WTC11 (cell line): ENCODE measurements at regions not wholly inside any gene's neighbourhood (a gene's known extent, or its start where the extent isn't known, plus 50 kb on each side); places are given as distances from the start of the nearest gene placed in this dataset.

Experiments
- ATAC-seq: fragments of 200-7000 bp; cut with Tn5 transposase; 2 replicates; pipeline ENCODE4 v1.10.0; 2021; ENCODE audit warnings: mild to moderate bottlenecking, moderate library complexity
- CTCF ChIA-PET: fragments of 300-600 bp; sonication (Branson Sonifier 250); formaldehyde crosslinking; loops from one replicate; lab custom pipeline; 2021; ENCODE audit warnings: antibody characterized with exemption; lab: Charles Lee
- POLR2A ChIA-PET: fragments of 350-600 bp; sonication (Branson Sonifier 250); formaldehyde crosslinking; loops from one replicate; lab custom pipeline; 2021; ENCODE audit warnings: antibody characterized with exemption; lab: Charles Lee
- DNase-seq: peaks from one replicate; pipeline ENCODE4 v3.0.0; 2021; ENCODE audit warnings: low spot score
- H3K27ac Mint-ChIP-seq: 2 replicates; pipeline ENCODE4 v1.8.0; 2021; ENCODE audit warnings: mixed read lengths
- H3K27me3 Mint-ChIP-seq: 2 replicates; pipeline ENCODE4 v1.8.0; 2021; ENCODE audit warnings: low read depth, mild to moderate bottlenecking, moderate library complexity, mixed read lengths
- H3K36me3 Mint-ChIP-seq: 2 replicates; pipeline ENCODE4 v1.8.0; 2021; ENCODE audit warnings: mixed read lengths
- H3K4me1 Mint-ChIP-seq: 2 replicates; pipeline ENCODE4 v1.8.0; 2022; ENCODE audit warnings: mixed read lengths
- H3K4me3 Mint-ChIP-seq: 2 replicates; pipeline ENCODE4 v1.8.0; 2021; ENCODE audit warnings: mild to moderate bottlenecking, moderate library complexity, mixed read lengths
- H3K9me3 Mint-ChIP-seq: 2 replicates; pipeline ENCODE4 v1.8.0; 2021; ENCODE audit warnings: mixed read lengths
- E2F1 ChIP-seq: sonication (generic); formaldehyde crosslinking; IDR thresholded peaks from 2 replicates; pipeline ENCODE4 v1.8.0; 2022; ENCODE audit warnings: mild to moderate bottlenecking, missing genetic modification reagents
- ELF4 ChIP-seq: sonication (generic); formaldehyde crosslinking; IDR thresholded peaks from 2 replicates; pipeline ENCODE4 v1.8.1; 2022; ENCODE audit warnings: low read depth, mild to moderate bottlenecking, moderate library complexity, missing genetic modification reagents
- EMX1 ChIP-seq: fragments of 250-450 bp; sonication (Bioruptor Pico); IDR thresholded peaks from 2 replicates; pipeline ENCODE4 v1.8.0; 2021; ENCODE audit warnings: mild to moderate bottlenecking
- ETV6 ChIP-seq: sonication (generic); formaldehyde crosslinking; IDR thresholded peaks from 2 replicates; pipeline ENCODE4 v1.8.1; 2022; ENCODE audit warnings: mild to moderate bottlenecking, missing genetic modification reagents
- FOXJ3 ChIP-seq: sonication (generic); formaldehyde crosslinking; IDR thresholded peaks from 2 replicates; pipeline ENCODE4 v1.9.0; 2021; ENCODE audit warnings: missing genetic modification reagents, mild to moderate bottlenecking, borderline replicate concordance
- IRF2 ChIP-seq: sonication (generic); formaldehyde crosslinking; IDR thresholded peaks from 2 replicates; pipeline ENCODE4 v1.8.0; 2022; ENCODE audit warnings: low read depth, missing genetic modification reagents, borderline replicate concordance
- JAZF1 ChIP-seq: fragments of 250-450 bp; sonication (Bioruptor Pico); IDR thresholded peaks from 2 replicates; pipeline ENCODE4 v1.9.0; 2021; ENCODE audit warnings: moderate library complexity, mild to moderate bottlenecking, inconsistent platforms
- MAX ChIP-seq: sonication (generic); formaldehyde crosslinking; IDR thresholded peaks from 2 replicates; pipeline ENCODE4 v1.8.0; 2022; ENCODE audit warnings: mild to moderate bottlenecking, missing genetic modification reagents
- NFE2L1 ChIP-seq: sonication (generic); formaldehyde crosslinking; IDR thresholded peaks from 2 replicates; pipeline ENCODE4 v1.8.1; 2023; ENCODE audit warnings: missing genetic modification reagents
- NR3C1 ChIP-seq: sonication (generic); formaldehyde crosslinking; conservative IDR thresholded peaks from 2 replicates; pipeline ENCODE4 v1.8.1; 2023; ENCODE audit warnings: low read depth, mild to moderate bottlenecking, missing genetic modification reagents
- SOX15 ChIP-seq: fragments of 250-450 bp; sonication (Bioruptor Pico); IDR thresholded peaks from 2 replicates; pipeline ENCODE4 v1.9.0; 2021; ENCODE audit warnings: mild to moderate bottlenecking
- STAT6 ChIP-seq: sonication (generic); formaldehyde crosslinking; conservative IDR thresholded peaks from 2 replicates; pipeline ENCODE4 v1.8.1; 2023; ENCODE audit warnings: mild to moderate bottlenecking, low read depth, missing genetic modification reagents, moderate library complexity
- ZNF219 ChIP-seq: sonication (generic); formaldehyde crosslinking; IDR thresholded peaks from 2 replicates; pipeline ENCODE4 v1.8.0; 2023; ENCODE audit warnings: missing genetic modification reagents, mild to moderate bottlenecking, borderline replicate concordance
- ZNF671 ChIP-seq: fragments of 250-450 bp; sonication (Bioruptor Pico); IDR thresholded peaks from 2 replicates; pipeline ENCODE4 v1.8.0; 2021; ENCODE audit warnings: mild to moderate bottlenecking
- TF ChIP-seq, protein P1 (sequence below): sonication (generic); formaldehyde crosslinking; IDR thresholded peaks from 2 replicates; pipeline ENCODE4 v1.8.0; 2022; ENCODE audit warnings: mild to moderate bottlenecking, missing genetic modification reagents
- TF ChIP-seq, protein P2 (sequence below): sonication (generic); formaldehyde crosslinking; IDR thresholded peaks from 2 replicates; pipeline ENCODE4 v1.8.0; 2023; ENCODE audit warnings: mild to moderate bottlenecking, missing genetic modification reagents
- TF ChIP-seq, protein P3 (sequence below): sonication (generic); formaldehyde crosslinking; IDR thresholded peaks from 2 replicates; pipeline ENCODE4 v1.8.0; 2022; ENCODE audit warnings: mild to moderate bottlenecking, missing genetic modification reagents
- TF ChIP-seq, protein P4 (sequence below): fragments of 250-450 bp; sonication (Bioruptor Pico); IDR thresholded peaks from 2 replicates; pipeline ENCODE4 v1.9.0; 2021; ENCODE audit warnings: moderate library complexity, mild to moderate bottlenecking, inconsistent platforms, borderline replicate concordance

DNA sequence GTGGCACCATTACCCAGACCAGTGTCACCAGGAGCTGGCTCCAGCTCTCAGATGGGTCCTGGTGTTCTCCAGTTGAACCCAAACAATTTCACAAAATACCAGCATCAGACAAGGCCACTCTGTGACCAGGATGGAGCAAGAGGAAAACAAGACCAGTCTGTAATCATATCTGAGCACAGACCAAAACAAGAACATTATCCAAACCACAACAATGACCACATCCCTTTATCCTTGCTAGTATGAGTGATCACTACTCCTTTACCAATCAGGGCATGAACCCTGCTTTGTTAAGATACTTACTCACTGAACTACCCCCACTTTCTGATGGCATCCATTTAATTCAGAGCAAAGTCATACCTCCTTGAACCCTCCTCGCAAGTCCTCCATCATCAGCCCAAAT lies 145.9 kb downstream of the NUFIP1 start:
- DNase-seq, result no peak
- Mint-ChIP-seq H3K4me3 (no peak overlapping the region), H3K27ac (no peak overlapping the region), H3K9me3 (no peaks in the 10 kb centered on the region), H3K36me3 (no peaks in the 10 kb centered on the region), H3K27me3 (no peaks in the 10 kb centered on the region), H3K4me1 (no peaks in the 10 kb centered on the region)
- ChIA-PET POLR2A (no interaction called here), CTCF (no interaction called here)
- TF ChIP-seq ZNF671, result no peak
- no peak for TF ChIP-seq E2F1 (CRISPR knock-in tag)
- no peak for TF ChIP-seq FOXJ3 (CRISPR knock-in tag)
- TF ChIP-seq NR3C1 (CRISPR knock-in tag), result no peak
- TF ChIP-seq, protein P1, sequence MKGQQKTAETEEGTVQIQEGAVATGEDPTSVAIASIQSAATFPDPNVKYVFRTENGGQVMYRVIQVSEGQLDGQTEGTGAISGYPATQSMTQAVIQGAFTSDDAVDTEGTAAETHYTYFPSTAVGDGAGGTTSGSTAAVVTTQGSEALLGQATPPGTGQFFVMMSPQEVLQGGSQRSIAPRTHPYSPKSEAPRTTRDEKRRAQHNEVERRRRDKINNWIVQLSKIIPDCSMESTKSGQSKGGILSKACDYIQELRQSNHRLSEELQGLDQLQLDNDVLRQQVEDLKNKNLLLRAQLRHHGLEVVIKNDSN, result no peak
- TF ChIP-seq, protein P2, sequence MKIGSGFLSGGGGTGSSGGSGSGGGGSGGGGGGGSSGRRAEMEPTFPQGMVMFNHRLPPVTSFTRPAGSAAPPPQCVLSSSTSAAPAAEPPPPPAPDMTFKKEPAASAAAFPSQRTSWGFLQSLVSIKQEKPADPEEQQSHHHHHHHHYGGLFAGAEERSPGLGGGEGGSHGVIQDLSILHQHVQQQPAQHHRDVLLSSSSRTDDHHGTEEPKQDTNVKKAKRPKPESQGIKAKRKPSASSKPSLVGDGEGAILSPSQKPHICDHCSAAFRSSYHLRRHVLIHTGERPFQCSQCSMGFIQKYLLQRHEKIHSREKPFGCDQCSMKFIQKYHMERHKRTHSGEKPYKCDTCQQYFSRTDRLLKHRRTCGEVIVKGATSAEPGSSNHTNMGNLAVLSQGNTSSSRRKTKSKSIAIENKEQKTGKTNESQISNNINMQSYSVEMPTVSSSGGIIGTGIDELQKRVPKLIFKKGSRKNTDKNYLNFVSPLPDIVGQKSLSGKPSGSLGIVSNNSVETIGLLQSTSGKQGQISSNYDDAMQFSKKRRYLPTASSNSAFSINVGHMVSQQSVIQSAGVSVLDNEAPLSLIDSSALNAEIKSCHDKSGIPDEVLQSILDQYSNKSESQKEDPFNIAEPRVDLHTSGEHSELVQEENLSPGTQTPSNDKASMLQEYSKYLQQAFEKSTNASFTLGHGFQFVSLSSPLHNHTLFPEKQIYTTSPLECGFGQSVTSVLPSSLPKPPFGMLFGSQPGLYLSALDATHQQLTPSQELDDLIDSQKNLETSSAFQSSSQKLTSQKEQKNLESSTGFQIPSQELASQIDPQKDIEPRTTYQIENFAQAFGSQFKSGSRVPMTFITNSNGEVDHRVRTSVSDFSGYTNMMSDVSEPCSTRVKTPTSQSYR (CRISPR knock-in tag), result no peak
- TF ChIP-seq EMX1 (CRISPR knock-in tag), result no peak
- TF ChIP-seq JAZF1 (CRISPR knock-in tag), result no peak
- no peak for TF ChIP-seq NFE2L1 (CRISPR knock-in tag)
- TF ChIP-seq, protein P3, sequence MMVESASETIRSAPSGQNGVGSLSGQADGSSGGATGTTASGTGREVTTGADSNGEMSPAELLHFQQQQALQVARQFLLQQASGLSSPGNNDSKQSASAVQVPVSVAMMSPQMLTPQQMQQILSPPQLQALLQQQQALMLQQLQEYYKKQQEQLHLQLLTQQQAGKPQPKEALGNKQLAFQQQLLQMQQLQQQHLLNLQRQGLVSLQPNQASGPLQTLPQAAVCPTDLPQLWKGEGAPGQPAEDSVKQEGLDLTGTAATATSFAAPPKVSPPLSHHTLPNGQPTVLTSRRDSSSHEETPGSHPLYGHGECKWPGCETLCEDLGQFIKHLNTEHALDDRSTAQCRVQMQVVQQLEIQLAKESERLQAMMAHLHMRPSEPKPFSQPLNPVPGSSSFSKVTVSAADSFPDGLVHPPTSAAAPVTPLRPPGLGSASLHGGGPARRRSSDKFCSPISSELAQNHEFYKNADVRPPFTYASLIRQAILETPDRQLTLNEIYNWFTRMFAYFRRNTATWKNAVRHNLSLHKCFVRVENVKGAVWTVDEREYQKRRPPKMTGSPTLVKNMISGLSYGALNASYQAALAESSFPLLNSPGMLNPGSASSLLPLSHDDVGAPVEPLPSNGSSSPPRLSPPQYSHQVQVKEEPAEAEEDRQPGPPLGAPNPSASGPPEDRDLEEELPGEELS (CRISPR knock-in tag), result no peak
- no peak for TF ChIP-seq SOX15 (CRISPR knock-in tag)
- TF ChIP-seq MAX (CRISPR knock-in tag), result no peak
- TF ChIP-seq ETV6 (CRISPR knock-in tag), result no peak
- TF ChIP-seq IRF2, result no peak
- TF ChIP-seq STAT6, result no peak
- no peak for TF ChIP-seq ELF4
- TF ChIP-seq, protein P4, sequence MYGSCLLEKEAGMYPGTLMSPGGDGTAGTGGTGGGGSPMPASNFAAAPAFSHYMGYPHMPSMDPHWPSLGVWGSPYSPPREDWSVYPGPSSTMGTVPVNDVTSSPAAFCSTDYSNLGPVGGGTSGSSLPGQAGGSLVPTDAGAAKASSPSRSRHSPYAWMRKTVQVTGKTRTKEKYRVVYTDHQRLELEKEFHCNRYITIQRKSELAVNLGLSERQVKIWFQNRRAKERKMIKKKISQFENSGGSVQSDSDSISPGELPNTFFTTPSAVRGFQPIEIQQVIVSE (CRISPR knock-in tag), result no peak
- no peak for TF ChIP-seq ZNF219 (CRISPR knock-in tag)
- ATAC-seq, result no peak
